ENCODE measurements at regions not wholly inside any gene's neighbourhood (a gene's known extent, or its start where the extent isn't known, plus 50 kb on each side); places are given as distances from the start of the nearest gene placed in this dataset.

DNA sequence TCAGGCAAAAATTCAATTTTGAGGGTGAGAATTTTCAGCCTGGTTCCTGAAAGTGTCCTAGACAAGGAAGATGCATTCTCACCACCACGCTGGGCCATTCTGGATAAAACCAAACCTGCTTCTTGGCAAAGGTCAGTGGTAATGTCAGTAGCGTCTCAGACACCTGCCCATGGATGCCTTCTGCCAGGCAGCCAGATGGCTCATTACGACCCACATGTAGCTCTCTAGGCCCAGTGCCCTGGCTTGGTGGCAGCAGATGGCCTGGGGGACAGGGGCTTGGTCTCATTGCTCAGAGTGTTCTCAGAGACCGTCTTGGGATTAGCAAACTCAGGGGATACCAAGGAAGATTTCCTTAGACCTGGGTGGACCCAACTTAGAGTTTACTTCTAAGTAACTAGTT lies 105.1 kb downstream of the ARF6 start (continued):
- TF ChIP-seq TEAD1 (CRISPR knock-in tag; IDR thresholded peaks at IDR 0.05), result no peak
- no peak for TF ChIP-seq NR1H2 (CRISPR knock-in tag; IDR thresholded peaks at IDR 0.05)
- no peak for TF ChIP-seq NFATC4 (CRISPR knock-in tag; IDR thresholded peaks at IDR 0.05)
- TF ChIP-seq, protein P1, sequence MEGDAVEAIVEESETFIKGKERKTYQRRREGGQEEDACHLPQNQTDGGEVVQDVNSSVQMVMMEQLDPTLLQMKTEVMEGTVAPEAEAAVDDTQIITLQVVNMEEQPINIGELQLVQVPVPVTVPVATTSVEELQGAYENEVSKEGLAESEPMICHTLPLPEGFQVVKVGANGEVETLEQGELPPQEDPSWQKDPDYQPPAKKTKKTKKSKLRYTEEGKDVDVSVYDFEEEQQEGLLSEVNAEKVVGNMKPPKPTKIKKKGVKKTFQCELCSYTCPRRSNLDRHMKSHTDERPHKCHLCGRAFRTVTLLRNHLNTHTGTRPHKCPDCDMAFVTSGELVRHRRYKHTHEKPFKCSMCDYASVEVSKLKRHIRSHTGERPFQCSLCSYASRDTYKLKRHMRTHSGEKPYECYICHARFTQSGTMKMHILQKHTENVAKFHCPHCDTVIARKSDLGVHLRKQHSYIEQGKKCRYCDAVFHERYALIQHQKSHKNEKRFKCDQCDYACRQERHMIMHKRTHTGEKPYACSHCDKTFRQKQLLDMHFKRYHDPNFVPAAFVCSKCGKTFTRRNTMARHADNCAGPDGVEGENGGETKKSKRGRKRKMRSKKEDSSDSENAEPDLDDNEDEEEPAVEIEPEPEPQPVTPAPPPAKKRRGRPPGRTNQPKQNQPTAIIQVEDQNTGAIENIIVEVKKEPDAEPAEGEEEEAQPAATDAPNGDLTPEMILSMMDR (IDR thresholded peaks at IDR 0.05), result no peak
- TF ChIP-seq, protein P2, sequence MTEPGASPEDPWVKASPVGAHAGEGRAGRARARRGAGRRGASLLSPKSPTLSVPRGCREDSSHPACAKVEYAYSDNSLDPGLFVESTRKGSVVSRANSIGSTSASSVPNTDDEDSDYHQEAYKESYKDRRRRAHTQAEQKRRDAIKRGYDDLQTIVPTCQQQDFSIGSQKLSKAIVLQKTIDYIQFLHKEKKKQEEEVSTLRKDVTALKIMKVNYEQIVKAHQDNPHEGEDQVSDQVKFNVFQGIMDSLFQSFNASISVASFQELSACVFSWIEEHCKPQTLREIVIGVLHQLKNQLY (CRISPR knock-in tag; IDR thresholded peaks at IDR 0.05), result no peak

DNA sequence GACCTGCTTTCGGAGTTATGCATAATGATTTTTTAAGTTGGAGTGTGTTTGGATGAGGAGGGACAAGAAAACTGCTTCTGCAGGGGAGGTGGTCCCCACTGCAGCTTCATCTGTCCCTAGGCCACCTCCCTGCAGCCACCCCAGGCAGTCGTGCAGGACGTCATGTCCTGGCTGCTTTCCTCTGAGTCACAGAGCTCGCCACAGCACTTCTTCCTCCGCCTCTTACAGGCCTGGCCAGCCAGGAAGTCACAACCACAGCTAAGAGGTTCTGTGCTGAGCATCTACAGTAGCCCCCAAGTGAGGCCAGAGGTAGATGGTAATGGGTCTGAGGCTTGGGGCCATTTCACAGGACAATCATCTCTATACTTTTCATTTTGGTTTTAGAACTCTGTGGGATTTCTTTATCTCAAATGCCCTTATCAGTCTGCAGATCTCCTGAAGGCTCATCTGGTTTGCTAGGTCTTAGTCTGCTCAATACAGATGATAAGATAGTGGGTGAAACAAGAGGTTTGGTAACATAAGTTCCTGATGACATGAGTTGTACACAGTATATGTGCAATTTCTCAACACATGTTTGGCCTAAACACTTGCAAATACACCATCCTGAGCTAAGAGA lies 106.4 kb downstream of the ARF6 start:
- POLR2A ChIA-PET, result no interaction called here
- Mint-ChIP-seq H3K36me3 (no peaks in the 10 kb centered on the region), H3K27me3 (ENCODE audit: low read depth) (peaks cover 27% of the 10 kb centered on the region), H3K27ac (no peak overlapping the region), H3K4me3 (no peak overlapping the region), H3K9me3 (no peaks in the 10 kb centered on the region), H3K4me1 (peaks cover 44% of the 10 kb centered on the region)
- CTCF ChIA-PET, result interaction anchor here (1.4 to 2.3 kb wide), 2 partner anchors 120 to 137 kb away, joined by 5 to 8 read pairs; no protein-coding TSS in a partner anchor
- TF ChIP-seq RELA (CRISPR knock-in tag; IDR thresholded peaks at IDR 0.05; ENCODE audit: borderline replicate concordance) (no peak), MYBL2 (CRISPR knock-in tag; IDR thresholded peaks at IDR 0.05) (no peak), SMAD3 (CRISPR knock-in tag; IDR thresholded peaks at IDR 0.05; ENCODE audit: borderline replicate concordance) (no peak), TEAD4 (CRISPR knock-in tag; IDR thresholded peaks at IDR 0.05) (no peak), ZNF671 (CRISPR knock-in tag; IDR thresholded peaks at IDR 0.05) (no peak), ZNF396 (CRISPR knock-in tag; IDR thresholded peaks at IDR 0.05; ENCODE audit: borderline replicate concordance) (no peak), CREB1 (CRISPR knock-in tag; IDR thresholded peaks at IDR 0.05) (no peak), FOXJ3 (CRISPR knock-in tag; IDR thresholded peaks at IDR 0.05; ENCODE audit: borderline replicate concordance) (no peak), OVOL2 (CRISPR knock-in tag; IDR thresholded peaks at IDR 0.05; ENCODE audit: borderline replicate concordance) (no peak), ZNF317 (CRISPR knock-in tag; IDR thresholded peaks at IDR 0.05; ENCODE audit: borderline replicate concordance, low read depth) (no peak), TEAD1 (CRISPR knock-in tag; IDR thresholded peaks at IDR 0.05) (no peak), FOXP1 (CRISPR knock-in tag; IDR thresholded peaks at IDR 0.05; ENCODE audit: borderline replicate concordance) (no peak)
- TF ChIP-seq, protein P3, sequence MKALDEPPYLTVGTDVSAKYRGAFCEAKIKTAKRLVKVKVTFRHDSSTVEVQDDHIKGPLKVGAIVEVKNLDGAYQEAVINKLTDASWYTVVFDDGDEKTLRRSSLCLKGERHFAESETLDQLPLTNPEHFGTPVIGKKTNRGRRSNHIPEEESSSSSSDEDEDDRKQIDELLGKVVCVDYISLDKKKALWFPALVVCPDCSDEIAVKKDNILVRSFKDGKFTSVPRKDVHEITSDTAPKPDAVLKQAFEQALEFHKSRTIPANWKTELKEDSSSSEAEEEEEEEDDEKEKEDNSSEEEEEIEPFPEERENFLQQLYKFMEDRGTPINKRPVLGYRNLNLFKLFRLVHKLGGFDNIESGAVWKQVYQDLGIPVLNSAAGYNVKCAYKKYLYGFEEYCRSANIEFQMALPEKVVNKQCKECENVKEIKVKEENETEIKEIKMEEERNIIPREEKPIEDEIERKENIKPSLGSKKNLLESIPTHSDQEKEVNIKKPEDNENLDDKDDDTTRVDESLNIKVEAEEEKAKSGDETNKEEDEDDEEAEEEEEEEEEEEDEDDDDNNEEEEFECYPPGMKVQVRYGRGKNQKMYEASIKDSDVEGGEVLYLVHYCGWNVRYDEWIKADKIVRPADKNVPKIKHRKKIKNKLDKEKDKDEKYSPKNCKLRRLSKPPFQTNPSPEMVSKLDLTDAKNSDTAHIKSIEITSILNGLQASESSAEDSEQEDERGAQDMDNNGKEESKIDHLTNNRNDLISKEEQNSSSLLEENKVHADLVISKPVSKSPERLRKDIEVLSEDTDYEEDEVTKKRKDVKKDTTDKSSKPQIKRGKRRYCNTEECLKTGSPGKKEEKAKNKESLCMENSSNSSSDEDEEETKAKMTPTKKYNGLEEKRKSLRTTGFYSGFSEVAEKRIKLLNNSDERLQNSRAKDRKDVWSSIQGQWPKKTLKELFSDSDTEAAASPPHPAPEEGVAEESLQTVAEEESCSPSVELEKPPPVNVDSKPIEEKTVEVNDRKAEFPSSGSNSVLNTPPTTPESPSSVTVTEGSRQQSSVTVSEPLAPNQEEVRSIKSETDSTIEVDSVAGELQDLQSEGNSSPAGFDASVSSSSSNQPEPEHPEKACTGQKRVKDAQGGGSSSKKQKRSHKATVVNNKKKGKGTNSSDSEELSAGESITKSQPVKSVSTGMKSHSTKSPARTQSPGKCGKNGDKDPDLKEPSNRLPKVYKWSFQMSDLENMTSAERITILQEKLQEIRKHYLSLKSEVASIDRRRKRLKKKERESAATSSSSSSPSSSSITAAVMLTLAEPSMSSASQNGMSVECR (CRISPR knock-in tag; IDR thresholded peaks at IDR 0.05; ENCODE audit: borderline replicate concordance), result no peak
- TF ChIP-seq, protein P4, sequence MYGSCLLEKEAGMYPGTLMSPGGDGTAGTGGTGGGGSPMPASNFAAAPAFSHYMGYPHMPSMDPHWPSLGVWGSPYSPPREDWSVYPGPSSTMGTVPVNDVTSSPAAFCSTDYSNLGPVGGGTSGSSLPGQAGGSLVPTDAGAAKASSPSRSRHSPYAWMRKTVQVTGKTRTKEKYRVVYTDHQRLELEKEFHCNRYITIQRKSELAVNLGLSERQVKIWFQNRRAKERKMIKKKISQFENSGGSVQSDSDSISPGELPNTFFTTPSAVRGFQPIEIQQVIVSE (CRISPR knock-in tag; IDR thresholded peaks at IDR 0.05; ENCODE audit: borderline replicate concordance), result no peak
- TF ChIP-seq, protein P5, sequence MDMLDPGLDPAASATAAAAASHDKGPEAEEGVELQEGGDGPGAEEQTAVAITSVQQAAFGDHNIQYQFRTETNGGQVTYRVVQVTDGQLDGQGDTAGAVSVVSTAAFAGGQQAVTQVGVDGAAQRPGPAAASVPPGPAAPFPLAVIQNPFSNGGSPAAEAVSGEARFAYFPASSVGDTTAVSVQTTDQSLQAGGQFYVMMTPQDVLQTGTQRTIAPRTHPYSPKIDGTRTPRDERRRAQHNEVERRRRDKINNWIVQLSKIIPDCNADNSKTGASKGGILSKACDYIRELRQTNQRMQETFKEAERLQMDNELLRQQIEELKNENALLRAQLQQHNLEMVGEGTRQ (CRISPR knock-in tag; IDR thresholded peaks at IDR 0.05), result no peak
- TF ChIP-seq, protein P6, sequence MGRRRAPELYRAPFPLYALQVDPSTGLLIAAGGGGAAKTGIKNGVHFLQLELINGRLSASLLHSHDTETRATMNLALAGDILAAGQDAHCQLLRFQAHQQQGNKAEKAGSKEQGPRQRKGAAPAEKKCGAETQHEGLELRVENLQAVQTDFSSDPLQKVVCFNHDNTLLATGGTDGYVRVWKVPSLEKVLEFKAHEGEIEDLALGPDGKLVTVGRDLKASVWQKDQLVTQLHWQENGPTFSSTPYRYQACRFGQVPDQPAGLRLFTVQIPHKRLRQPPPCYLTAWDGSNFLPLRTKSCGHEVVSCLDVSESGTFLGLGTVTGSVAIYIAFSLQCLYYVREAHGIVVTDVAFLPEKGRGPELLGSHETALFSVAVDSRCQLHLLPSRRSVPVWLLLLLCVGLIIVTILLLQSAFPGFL (CRISPR knock-in tag; IDR thresholded peaks at IDR 0.05; ENCODE audit: borderline replicate concordance), result no peak
- TF ChIP-seq, protein P7, sequence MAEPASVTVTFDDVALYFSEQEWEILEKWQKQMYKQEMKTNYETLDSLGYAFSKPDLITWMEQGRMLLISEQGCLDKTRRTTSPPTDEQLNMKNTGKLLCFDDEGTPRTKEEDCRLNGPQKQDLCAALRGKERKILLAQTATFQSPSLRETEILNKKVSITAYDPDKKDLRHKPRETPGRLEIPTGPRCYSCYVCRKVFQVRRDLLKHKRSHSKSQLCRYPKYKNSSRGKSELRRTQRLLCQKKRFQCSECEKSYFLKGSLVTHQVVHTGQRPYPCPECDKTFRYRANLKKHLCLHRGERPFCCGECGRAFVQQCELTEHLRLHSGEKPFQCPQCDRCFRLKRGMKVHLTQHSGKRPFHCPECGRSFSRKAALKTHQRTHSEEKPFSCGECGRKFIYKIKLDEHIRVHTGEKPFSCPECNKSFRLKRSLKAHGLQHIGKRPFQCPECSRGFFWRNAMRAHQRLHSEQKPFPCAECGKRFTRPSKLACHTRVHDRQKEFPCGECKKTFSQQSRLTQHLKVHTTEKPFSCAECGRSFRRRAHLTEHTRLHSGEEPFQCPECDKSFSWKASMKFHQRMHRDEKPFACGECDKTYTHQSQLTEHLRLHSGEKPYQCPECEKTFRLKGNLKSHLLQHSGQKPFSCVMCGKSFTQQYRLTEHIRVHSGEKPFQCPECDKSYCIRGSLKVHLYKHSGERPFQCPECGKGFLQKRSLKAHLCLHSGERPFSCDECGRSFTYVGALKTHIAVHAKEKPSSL (CRISPR knock-in tag; conservative IDR thresholded peaks at IDR 0.05), result no peak
- no peak for DNase-seq (ENCODE audit: low spot score)
- ATAC-seq, result peak; percentile 11
